ENCODE measurements at regions not wholly inside any gene's neighbourhood (a gene's known extent, or its start where the extent isn't known, plus 50 kb on each side); places are given as distances from the start of the nearest gene placed in this dataset.
"Not testable (repeated sequence)": the region's sequence is repeated elsewhere in the genome, so short reads cannot be mapped to it uniquely, and the experiment has no call there.

GRCh38 chr11:71638801-71639519 lies 56.3 kb upstream of the KRTAP5-11 start:
- DNase-seq, result peak; percentile 62

GRCh38 chr11:71639520-71639849 lies 56.8 kb upstream of the KRTAP5-11 start:
- not testable (repeated sequence) for DNase-seq

- not testable (repeated sequence) for DNase-seq
These were observed 57.2 kb upstream of the KRTAP5-11 start for GRCh38 chr11:71639916-71640315.

- not testable (repeated sequence) for DNase-seq
These were observed 64.4 kb upstream of the KRTAP5-11 start for GRCh38 chr11:71647078-71647477.

GRCh38 chr11:71652998-71653397 lies 70.3 kb upstream of the KRTAP5-11 start:
- not testable (repeated sequence) for DNase-seq

- DNase-seq, result not testable (repeated sequence)
These were observed 71.7 kb upstream of the KRTAP5-11 start for GRCh38 chr11:71654423-71654822.

- not testable (repeated sequence) for DNase-seq
These were observed 72.4 kb upstream of the KRTAP5-11 start for GRCh38 chr11:71655041-71655440.

GRCh38 chr11:71656513-71656912 lies 73.8 kb upstream of the KRTAP5-11 start:
- DNase-seq, result not testable (repeated sequence)

- DNase-seq, result not testable (repeated sequence)
These were observed 82.3 kb upstream of the KRTAP5-11 start for GRCh38 chr11:71664941-71665340.

- DNase-seq, result not testable (repeated sequence)
These were observed 115.4 kb upstream of the KRTAP5-11 start for GRCh38 chr11:71698110-71698509.

- DNase-seq, result peak; percentile 5
These were observed 116.3 kb upstream of the KRTAP5-11 start for GRCh38 chr11:71698961-71699360.

- DNase-seq, result not testable (repeated sequence)
These were observed 119.0 kb upstream of the KRTAP5-11 start for GRCh38 chr11:71701435-71702291.

GRCh38 chr11:71705086-71705737 lies 122.5 kb upstream of the KRTAP5-11 start:
- DNase-seq, result not testable (repeated sequence)

GRCh38 chr11:71705738-71706432 lies 123.2 kb upstream of the KRTAP5-11 start:
- DNase-seq, result not testable (repeated sequence)

- not testable (repeated sequence) for DNase-seq
These were observed 124.4 kb upstream of the KRTAP5-11 start for GRCh38 chr11:71707083-71707482.

GRCh38 chr11:71709541-71709940 lies 123.5 kb upstream of the DEFB108B start:
- not testable (repeated sequence) for DNase-seq

- DNase-seq, result peak; percentile 73
These were observed 122.8 kb upstream of the DEFB108B start for GRCh38 chr11:71710171-71710671.

GRCh38 chr11:71710701-71711385 lies 122.2 kb upstream of the DEFB108B start:
- DNase-seq, result peak; percentile 12

GRCh38 chr11:71712350-71712749 lies 120.7 kb upstream of the DEFB108B start:
- DNase-seq, result not testable (repeated sequence)

- DNase-seq, result not testable (repeated sequence)
These were observed 120.2 kb upstream of the DEFB108B start for GRCh38 chr11:71712846-71713245.

- not testable (repeated sequence) for DNase-seq
These were observed 118.5 kb upstream of the DEFB108B start for GRCh38 chr11:71714510-71714909.

GRCh38 chr11:71721840-71722239 lies 111.2 kb upstream of the DEFB108B start:
- DNase-seq, result not testable (repeated sequence)

Measured in CD4-positive, alpha-beta T cell treated with Interleukin-12 subunit alpha and Interleukin-12 subunit beta, for 1 hour (primary cell).